ENCODE measurements at regions not wholly inside any gene's neighbourhood (a gene's known extent, or its start where the extent isn't known, plus 50 kb on each side); places are given as distances from the start of the nearest gene placed in this dataset.
"Not testable (repeated sequence)": the region's sequence is repeated elsewhere in the genome, so short reads cannot be mapped to it uniquely, and the experiment has no call there.

GRCh38 chr11:128040603-128041002, 546.8 kb downstream of the ETS1 start:
- no peak for DNase-seq (ENCODE audit: low read depth)
- TF ChIP-seq, protein P1, sequence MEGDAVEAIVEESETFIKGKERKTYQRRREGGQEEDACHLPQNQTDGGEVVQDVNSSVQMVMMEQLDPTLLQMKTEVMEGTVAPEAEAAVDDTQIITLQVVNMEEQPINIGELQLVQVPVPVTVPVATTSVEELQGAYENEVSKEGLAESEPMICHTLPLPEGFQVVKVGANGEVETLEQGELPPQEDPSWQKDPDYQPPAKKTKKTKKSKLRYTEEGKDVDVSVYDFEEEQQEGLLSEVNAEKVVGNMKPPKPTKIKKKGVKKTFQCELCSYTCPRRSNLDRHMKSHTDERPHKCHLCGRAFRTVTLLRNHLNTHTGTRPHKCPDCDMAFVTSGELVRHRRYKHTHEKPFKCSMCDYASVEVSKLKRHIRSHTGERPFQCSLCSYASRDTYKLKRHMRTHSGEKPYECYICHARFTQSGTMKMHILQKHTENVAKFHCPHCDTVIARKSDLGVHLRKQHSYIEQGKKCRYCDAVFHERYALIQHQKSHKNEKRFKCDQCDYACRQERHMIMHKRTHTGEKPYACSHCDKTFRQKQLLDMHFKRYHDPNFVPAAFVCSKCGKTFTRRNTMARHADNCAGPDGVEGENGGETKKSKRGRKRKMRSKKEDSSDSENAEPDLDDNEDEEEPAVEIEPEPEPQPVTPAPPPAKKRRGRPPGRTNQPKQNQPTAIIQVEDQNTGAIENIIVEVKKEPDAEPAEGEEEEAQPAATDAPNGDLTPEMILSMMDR (IDR thresholded peaks at IDR 0.05; ENCODE audit: control insufficient read depth, insufficient read depth, low read depth, low read length, missing control alignments): no peak

GRCh38 chr11:128039140-128040021, 548.0 kb downstream of the ETS1 start:
- no peak overlapping the region for H3K4me3 ChIP-seq (ENCODE audit: control insufficient read depth, low read depth, low read length)
- TF ChIP-seq, protein P1 (IDR thresholded peaks at IDR 0.05; ENCODE audit: control insufficient read depth, insufficient read depth, low read depth, low read length, missing control alignments): peak; percentile 23
- peak; percentile 92 for DNase-seq (ENCODE audit: low read depth)

More at GRCh38 chr11:128040603-128041002, 546.8 kb downstream of the ETS1 start:
- no peak overlapping the region for H3K4me3 ChIP-seq (ENCODE audit: control insufficient read depth, low read depth, low read length)

GRCh38 chr11:128036556-128037093, 550.7 kb downstream of the ETS1 start:
- no peak for DNase-seq (ENCODE audit: low read depth)
- TF ChIP-seq, protein P1 (IDR thresholded peaks at IDR 0.05; ENCODE audit: control insufficient read depth, insufficient read depth, low read depth, low read length, missing control alignments): no peak
- no peak overlapping the region for H3K4me3 ChIP-seq (ENCODE audit: control insufficient read depth, low read depth, low read length)

GRCh38 chr11:128036006-128036405, 551.4 kb downstream of the ETS1 start:
- TF ChIP-seq, protein P1 (IDR thresholded peaks at IDR 0.05; ENCODE audit: control insufficient read depth, insufficient read depth, low read depth, low read length, missing control alignments): no peak
- DNase-seq (ENCODE audit: low read depth): no peak

GRCh38 chr11:128031538-128032134, 555.7 kb downstream of the ETS1 start:
- TF ChIP-seq, protein P1 (IDR thresholded peaks at IDR 0.05; ENCODE audit: control insufficient read depth, insufficient read depth, low read depth, low read length, missing control alignments): peak; percentile 84
- not testable (repeated sequence) for DNase-seq (ENCODE audit: low read depth); H3K4me3 ChIP-seq (ENCODE audit: control insufficient read depth, low read depth, low read length)

More at GRCh38 chr11:128036006-128036405, 551.4 kb downstream of the ETS1 start:
- H3K4me3 ChIP-seq (ENCODE audit: control insufficient read depth, low read depth, low read length): no peak overlapping the region

GRCh38 chr11:128029219-128029722, 558.1 kb downstream of the ETS1 start:
- H3K4me3 ChIP-seq (ENCODE audit: control insufficient read depth, low read depth, low read length): no peak overlapping the region
- TF ChIP-seq, protein P1 (IDR thresholded peaks at IDR 0.05; ENCODE audit: control insufficient read depth, insufficient read depth, low read depth, low read length, missing control alignments): no peak

More at GRCh38 chr11:128029219-128029722, 558.1 kb downstream of the ETS1 start:
- DNase-seq (ENCODE audit: low read depth): no peak

All from AG09309 (cell line).